ENCODE measurements at regions not wholly inside any gene's neighbourhood (a gene's known extent, or its start where the extent isn't known, plus 50 kb on each side); places are given as distances from the start of the nearest gene placed in this dataset.

GRCh38 chr5:35420200-35420599 is 189.9 kb upstream of the PRLR start (continued):
- no peak for TF ChIP-seq ZSCAN31 (CRISPR knock-in tag; IDR thresholded peaks at IDR 0.05; ENCODE audit: low read depth)
- no peak for TF ChIP-seq CSRNP2 (CRISPR knock-in tag; conservative IDR thresholded peaks at IDR 0.05; ENCODE audit: low read depth)
- no peak for TF ChIP-seq ZNF619 (CRISPR knock-in tag; IDR thresholded peaks at IDR 0.05)
- no peak for TF ChIP-seq MATR3 (CRISPR knock-in tag; IDR thresholded peaks at IDR 0.05)
- TF ChIP-seq ZNF441 (CRISPR knock-in tag; IDR thresholded peaks at IDR 0.05; ENCODE audit: borderline replicate concordance): no peak
- no peak for TF ChIP-seq ZNF772 (CRISPR knock-in tag; IDR thresholded peaks at IDR 0.05)
- TF ChIP-seq NONO (IDR thresholded peaks at IDR 0.05): no peak
- TF ChIP-seq NONO (CRISPR knock-in tag; conservative IDR thresholded peaks at IDR 0.05): 0 out of 2 replicates have a peak, but pooled peaks have one; percentile 27
- TF ChIP-seq TFDP1 (CRISPR knock-in tag; IDR thresholded peaks at IDR 0.05; ENCODE audit: borderline replicate concordance): no peak
- peak; percentile 67 for TF ChIP-seq TBL1XR1 (IDR thresholded peaks at IDR 0.05; ENCODE audit: borderline replicate concordance, low read length, partially characterized antibody)
- TF ChIP-seq ZNF724P (CRISPR knock-in tag; IDR thresholded peaks at IDR 0.05; ENCODE audit: borderline replicate concordance): no peak
- no peak for TF ChIP-seq CREB1 (IDR thresholded peaks at IDR 0.05)
- TF ChIP-seq CREB1 (CRISPR knock-in tag; IDR thresholded peaks at IDR 0.05): peak; percentile 50; the same call in 1 of the 2 replicates
- no peak for TF ChIP-seq FOXA1 (IDR thresholded peaks at IDR 0.05)
- 0 out of 2 replicates have a peak, but pooled peaks have one; percentile 51 for TF ChIP-seq FOXA1 (CRISPR knock-in tag; IDR thresholded peaks at IDR 0.05)
- no peak for TF ChIP-seq ZNF704 (CRISPR knock-in tag; IDR thresholded peaks at IDR 0.05; ENCODE audit: borderline replicate concordance)
- no peak for TF ChIP-seq FOXK2 (IDR thresholded peaks at IDR 0.05)
- TF ChIP-seq FOXA3 (CRISPR knock-in tag; IDR thresholded peaks at IDR 0.05): 0 out of 2 replicates have a peak, but pooled peaks have one; percentile 39
- TF ChIP-seq YEATS4 (CRISPR knock-in tag; IDR thresholded peaks at IDR 0.05; ENCODE audit: borderline replicate concordance): no peak
- TF ChIP-seq CHD2 (IDR thresholded peaks at IDR 0.05; ENCODE audit: low read depth, low read length): no peak
- no peak for TF ChIP-seq PLSCR1 (CRISPR knock-in tag; IDR thresholded peaks at IDR 0.05; ENCODE audit: borderline replicate concordance)
- TF ChIP-seq NR2C2 (CRISPR knock-in tag; IDR thresholded peaks at IDR 0.05; ENCODE audit: borderline replicate concordance): no peak
- TF ChIP-seq SOX13 (IDR thresholded peaks at IDR 0.05): no peak
- TF ChIP-seq SOX13 (CRISPR knock-in tag; conservative IDR thresholded peaks at IDR 0.05 in 1 of 2, IDR thresholded peaks at IDR 0.05 in 1 of 2): peak in 1 of 2 experiments; percentile 49; a peak in 2 of 4 replicates

All from HepG2 (cell line).